ENCODE measurements at regions not wholly inside any gene's neighbourhood (a gene's known extent, or its start where the extent isn't known, plus 50 kb on each side); places are given as distances from the start of the nearest gene placed in this dataset.

DNA sequence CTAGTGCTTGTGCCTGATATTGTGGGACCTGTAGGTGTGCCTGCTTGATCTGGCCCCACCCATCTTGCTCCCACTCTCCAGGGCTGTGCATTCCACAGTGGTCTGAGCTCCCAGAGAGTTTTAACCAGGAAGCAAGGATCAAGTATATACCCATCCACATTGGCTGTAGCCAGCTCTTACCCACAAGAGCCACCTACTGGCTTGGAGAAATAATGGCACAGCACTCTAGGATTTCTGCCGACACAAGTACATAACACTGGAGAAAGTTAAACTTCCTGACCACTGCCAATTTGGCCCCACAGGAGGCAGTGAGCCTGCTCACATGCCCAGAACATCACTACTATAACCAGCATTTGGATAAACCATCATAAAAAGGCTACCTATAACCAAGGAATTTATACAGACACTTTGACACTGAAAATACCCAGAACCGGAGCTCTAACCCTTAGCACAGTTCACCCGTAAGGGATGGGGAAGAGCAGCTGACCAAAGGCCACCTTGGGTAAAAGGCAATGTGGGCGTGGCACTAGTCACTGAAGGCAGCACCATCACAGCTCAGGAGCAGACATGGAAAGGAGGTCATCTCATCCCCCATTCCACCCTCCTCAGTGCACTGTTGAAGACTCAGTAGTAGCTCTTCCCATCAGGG lies 440.4 kb downstream of the BTBD3 start:
- Histone ChIP-seq H3K9me3 (ENCODE audit: control insufficient read depth, insufficient read depth, low read length) (peaks cover 3% of the 10 kb centered on the region; the same call in 1 of the 2 replicates), H3K4me1 (ENCODE audit: control insufficient read depth, low read length) (no peaks in the 10 kb centered on the region), H3K36me3 (ENCODE audit: control insufficient read depth, low read length) (no peaks in the 10 kb centered on the region), H3K4me3 (ENCODE audit: low read length) (no peak overlapping the region), H4K20me1 (ENCODE audit: control insufficient read depth, insufficient read depth, low read depth, low read length) (no peaks in the 10 kb centered on the region), H3K9me2 (replicated peaks; ENCODE audit: control insufficient read depth, low read length) (no peaks in the 10 kb centered on the region), H3F3A (ENCODE audit: control insufficient read depth, insufficient read depth) (no peaks in the 10 kb centered on the region), H3K27ac (ENCODE audit: low read depth, low read length) (no peak overlapping the region), H3K79me2 (ENCODE audit: control insufficient read depth, low read length) (no peaks in the 10 kb centered on the region), H3K4me2 (ENCODE audit: low read length) (no peak overlapping the region), H3K27me3 (ENCODE audit: control insufficient read depth, low read length) (no peaks in the 10 kb centered on the region)
- TF ChIP-seq EZH2phosphoT487 (IDR thresholded peaks at IDR 0.05; ENCODE audit: borderline replicate concordance, low read length), result no peak
- TF ChIP-seq, protein P1, sequence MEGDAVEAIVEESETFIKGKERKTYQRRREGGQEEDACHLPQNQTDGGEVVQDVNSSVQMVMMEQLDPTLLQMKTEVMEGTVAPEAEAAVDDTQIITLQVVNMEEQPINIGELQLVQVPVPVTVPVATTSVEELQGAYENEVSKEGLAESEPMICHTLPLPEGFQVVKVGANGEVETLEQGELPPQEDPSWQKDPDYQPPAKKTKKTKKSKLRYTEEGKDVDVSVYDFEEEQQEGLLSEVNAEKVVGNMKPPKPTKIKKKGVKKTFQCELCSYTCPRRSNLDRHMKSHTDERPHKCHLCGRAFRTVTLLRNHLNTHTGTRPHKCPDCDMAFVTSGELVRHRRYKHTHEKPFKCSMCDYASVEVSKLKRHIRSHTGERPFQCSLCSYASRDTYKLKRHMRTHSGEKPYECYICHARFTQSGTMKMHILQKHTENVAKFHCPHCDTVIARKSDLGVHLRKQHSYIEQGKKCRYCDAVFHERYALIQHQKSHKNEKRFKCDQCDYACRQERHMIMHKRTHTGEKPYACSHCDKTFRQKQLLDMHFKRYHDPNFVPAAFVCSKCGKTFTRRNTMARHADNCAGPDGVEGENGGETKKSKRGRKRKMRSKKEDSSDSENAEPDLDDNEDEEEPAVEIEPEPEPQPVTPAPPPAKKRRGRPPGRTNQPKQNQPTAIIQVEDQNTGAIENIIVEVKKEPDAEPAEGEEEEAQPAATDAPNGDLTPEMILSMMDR (IDR thresholded peaks at IDR 0.05; ENCODE audit: low read depth, low read length, poor library complexity, severe bottlenecking), result peak; percentile 8

DNA sequence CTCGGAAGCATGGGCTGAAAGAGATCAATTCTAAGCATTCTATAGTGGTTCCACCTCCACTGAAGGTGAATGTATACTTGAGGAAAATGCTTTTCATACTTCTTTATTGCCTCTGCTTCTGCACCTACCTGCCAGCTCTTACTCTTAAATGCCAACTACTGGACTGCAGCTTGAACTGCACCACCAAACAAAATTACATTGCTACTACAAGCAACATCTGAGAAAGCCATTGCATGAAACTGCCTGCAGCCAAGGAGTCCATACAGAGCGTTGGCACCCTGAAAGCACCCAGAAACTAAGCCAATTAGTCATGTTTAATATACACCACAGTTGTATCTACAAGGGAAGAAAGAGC lies 440.9 kb downstream of the BTBD3 start:
- no peaks in the 10 kb centered on the region for H3K36me3 ChIP-seq (ENCODE audit: control insufficient read depth, low read length)
- H3K4me1 ChIP-seq (ENCODE audit: control insufficient read depth, low read length), result no peaks in the 10 kb centered on the region
- H4K20me1 ChIP-seq (ENCODE audit: control insufficient read depth, insufficient read depth, low read depth, low read length), result no peaks in the 10 kb centered on the region
- H3F3A ChIP-seq (ENCODE audit: control insufficient read depth, insufficient read depth), result no peaks in the 10 kb centered on the region
- no peak overlapping the region for H3K4me2 ChIP-seq (ENCODE audit: low read length)
- no peaks in the 10 kb centered on the region for H3K79me2 ChIP-seq (ENCODE audit: control insufficient read depth, low read length)
- H3K9me3 ChIP-seq (ENCODE audit: control insufficient read depth, insufficient read depth, low read length), result peaks cover 3% of the 10 kb centered on the region; the same call in 1 of the 2 replicates
- H3K4me3 ChIP-seq (ENCODE audit: low read length), result no peak overlapping the region
- no peak for TF ChIP-seq EZH2phosphoT487 (IDR thresholded peaks at IDR 0.05; ENCODE audit: borderline replicate concordance, low read length)
- TF ChIP-seq, protein P1 (IDR thresholded peaks at IDR 0.05; ENCODE audit: low read depth, low read length, poor library complexity, severe bottlenecking), result no peak
- no peak overlapping the region for H3K27ac ChIP-seq (ENCODE audit: low read depth, low read length)
- H3K27me3 ChIP-seq (ENCODE audit: control insufficient read depth, low read length), result no peaks in the 10 kb centered on the region
- H3K9me2 ChIP-seq (replicated peaks; ENCODE audit: control insufficient read depth, low read length), result no peaks in the 10 kb centered on the region

DNA sequence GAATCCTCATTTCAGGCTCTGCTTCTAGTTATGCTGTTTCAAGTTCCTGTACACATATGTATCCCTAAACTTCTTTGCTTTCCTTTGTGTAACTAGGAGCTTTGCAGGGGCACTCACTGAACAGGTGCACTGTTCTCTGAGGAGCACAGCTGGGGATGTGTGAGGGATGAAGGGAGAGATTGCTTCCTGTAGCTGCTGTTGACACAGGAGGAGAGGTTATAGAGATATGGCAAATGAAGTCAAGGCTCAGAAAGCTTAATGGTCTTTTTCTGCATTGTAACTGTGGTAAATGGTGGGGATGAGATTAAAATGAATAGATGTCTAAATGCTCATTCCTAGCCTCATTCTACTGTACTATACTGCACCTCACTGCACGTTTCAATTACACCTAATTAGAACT lies 454.3 kb downstream of the BTBD3 start:
- Histone ChIP-seq H4K20me1 (ENCODE audit: control insufficient read depth, insufficient read depth, low read depth, low read length) (no peaks in the 10 kb centered on the region), H3K27ac (ENCODE audit: low read depth, low read length) (no peak overlapping the region), H3K36me3 (ENCODE audit: control insufficient read depth, low read length) (no peaks in the 10 kb centered on the region), H3F3A (ENCODE audit: control insufficient read depth, insufficient read depth) (no peaks in the 10 kb centered on the region), H3K4me1 (ENCODE audit: control insufficient read depth, low read length) (no peaks in the 10 kb centered on the region), H3K9me3 (ENCODE audit: control insufficient read depth, insufficient read depth, low read length) (no peaks in the 10 kb centered on the region), H3K9me2 (replicated peaks; ENCODE audit: control insufficient read depth, low read length) (no peaks in the 10 kb centered on the region), H3K4me2 (ENCODE audit: low read length) (no peak overlapping the region), H3K4me3 (ENCODE audit: low read length) (no peak overlapping the region), H3K27me3 (ENCODE audit: control insufficient read depth, low read length) (no peaks in the 10 kb centered on the region), H3K79me2 (ENCODE audit: control insufficient read depth, low read length) (no peaks in the 10 kb centered on the region)
- no peak for TF ChIP-seq EZH2phosphoT487 (IDR thresholded peaks at IDR 0.05; ENCODE audit: borderline replicate concordance, low read length)
- TF ChIP-seq, protein P1 (IDR thresholded peaks at IDR 0.05; ENCODE audit: low read depth, low read length, poor library complexity, severe bottlenecking), result no peak

Measured in DOHH2 (cell line).